ENCODE measurements at regions not wholly inside any gene's neighbourhood (a gene's known extent, or its start where the extent isn't known, plus 50 kb on each side); places are given as distances from the start of the nearest gene placed in this dataset.

- TF ChIP-seq, protein P1, sequence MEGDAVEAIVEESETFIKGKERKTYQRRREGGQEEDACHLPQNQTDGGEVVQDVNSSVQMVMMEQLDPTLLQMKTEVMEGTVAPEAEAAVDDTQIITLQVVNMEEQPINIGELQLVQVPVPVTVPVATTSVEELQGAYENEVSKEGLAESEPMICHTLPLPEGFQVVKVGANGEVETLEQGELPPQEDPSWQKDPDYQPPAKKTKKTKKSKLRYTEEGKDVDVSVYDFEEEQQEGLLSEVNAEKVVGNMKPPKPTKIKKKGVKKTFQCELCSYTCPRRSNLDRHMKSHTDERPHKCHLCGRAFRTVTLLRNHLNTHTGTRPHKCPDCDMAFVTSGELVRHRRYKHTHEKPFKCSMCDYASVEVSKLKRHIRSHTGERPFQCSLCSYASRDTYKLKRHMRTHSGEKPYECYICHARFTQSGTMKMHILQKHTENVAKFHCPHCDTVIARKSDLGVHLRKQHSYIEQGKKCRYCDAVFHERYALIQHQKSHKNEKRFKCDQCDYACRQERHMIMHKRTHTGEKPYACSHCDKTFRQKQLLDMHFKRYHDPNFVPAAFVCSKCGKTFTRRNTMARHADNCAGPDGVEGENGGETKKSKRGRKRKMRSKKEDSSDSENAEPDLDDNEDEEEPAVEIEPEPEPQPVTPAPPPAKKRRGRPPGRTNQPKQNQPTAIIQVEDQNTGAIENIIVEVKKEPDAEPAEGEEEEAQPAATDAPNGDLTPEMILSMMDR (optimal IDR thresholded peaks at IDR 0.05 in 1 of 3, IDR thresholded peaks at IDR 0.05 in 1 of 3, conservative IDR thresholded peaks at IDR 0.05 in 1 of 3; ENCODE audit: extremely low read depth in 1 of 3, insufficient read depth in 2 of 3, low read length in 3 of 3), result no peak
- no peak for TF ChIP-seq EZH2 (IDR thresholded peaks at IDR 0.05; ENCODE audit: low read length)
Measured at GRCh38 chr7:131610007-131610406, 53.6 kb upstream of the PODXL start.
